Activated T-cell treated with anti-CD3 and anti-CD28 coated beads, Interleukin-2, amount 50 U/mL, for 72 hours (primary cell): ENCODE measurements at regions not wholly inside any gene's neighbourhood (a gene's known extent, or its start where the extent isn't known, plus 50 kb on each side); places are given as distances from the start of the nearest gene placed in this dataset.

Source experiments
- ATAC-seq, 2 donors: fragments of 150-1000 bp; cut with Tn5 transposase; replicated peaks in 1 of 2; 2 replicates each; pipeline ENCODE4 v1.10.0; 2021; ENCODE audit warnings: moderate library complexity in 2 of 2, mild to moderate bottlenecking in 1 of 2
- DNase-seq, 2 donors: peaks; one replicate each; pipeline ENCODE4 v3.0.0; 2021 to 2022; ENCODE audit warnings: mixed read lengths in 1 of 2
- H3K27ac Mint-ChIP-seq: one replicate; pipeline ENCODE4 v1.8.0; 2022; ENCODE audit warnings: mild to moderate bottlenecking, moderate library complexity, mixed read lengths
- H3K27me3 Mint-ChIP-seq: one replicate; pipeline ENCODE4 v1.8.0; 2022; ENCODE audit warnings: low read depth, mixed read lengths
- H3K36me3 Mint-ChIP-seq, 2 donors: one replicate each; pipeline ENCODE4 v1.8.0; 2022; ENCODE audit warnings: mixed read lengths in 2 of 2, mild to moderate bottlenecking in 1 of 2; ENCODE audit not compliant: insufficient read depth in 2 of 2
- H3K4me1 Mint-ChIP-seq: one replicate; pipeline ENCODE4 v1.8.0; 2022; ENCODE audit warnings: low read depth, mixed read lengths
- H3K4me3 Mint-ChIP-seq, 2 donors: one replicate each; pipeline ENCODE4 v1.8.0; 2022; ENCODE audit warnings: mild to moderate bottlenecking in 2 of 2, mixed read lengths in 2 of 2, moderate library complexity in 2 of 2
- H3K9me3 Mint-ChIP-seq, 2 donors: one replicate each; pipeline ENCODE4 v1.8.0; 2022; ENCODE audit warnings: mixed read lengths in 2 of 2

GRCh38 chr20:39190666-39191570 is 228.8 kb downstream of the DHX35 start:
- ATAC-seq, result no peak
- no peaks in the 10 kb centered on the region for H3K4me1 Mint-ChIP-seq
- peaks cover 11% of the 10 kb centered on the region for H3K27me3 Mint-ChIP-seq
- no peak overlapping the region for H3K27ac Mint-ChIP-seq
- DNase-seq, result no peak
- no peak overlapping the region for H3K4me3 Mint-ChIP-seq
- H3K9me3 Mint-ChIP-seq, result peaks cover 0 to 6% of the 10 kb centered on the region in 2 donors
- no peaks in the 10 kb centered on the region for H3K36me3 Mint-ChIP-seq

GRCh38 chr20:39188266-39188765 is 226.2 kb downstream of the DHX35 start:
- Mint-ChIP-seq H3K9me3 (peaks cover 2 to 6% of the 10 kb centered on the region in 2 donors), H3K4me1 (no peaks in the 10 kb centered on the region), H3K36me3 (no peaks in the 10 kb centered on the region), H3K27ac (no peak overlapping the region), H3K4me3 (no peak overlapping the region), H3K27me3 (peaks cover 5% of the 10 kb centered on the region)
- ATAC-seq (no peak), DNase-seq (no peak)

- peaks cover 2 to 6% of the 10 kb centered on the region in 2 donors for H3K9me3 Mint-ChIP-seq
These were observed 219.3 kb downstream of the DHX35 start for GRCh38 chr20:39181490-39181889.

GRCh38 chr20:39176457-39176856 is 214.3 kb downstream of the DHX35 start:
- peaks cover 0 to 2% of the 10 kb centered on the region in 2 donors for H3K9me3 Mint-ChIP-seq
- DNase-seq (no peak), ATAC-seq (no peak)
- H3K4me1 Mint-ChIP-seq, result no peaks in the 10 kb centered on the region
- peaks cover 10% of the 10 kb centered on the region for H3K27me3 Mint-ChIP-seq
- H3K4me3 Mint-ChIP-seq, result no peak overlapping the region
- H3K27ac Mint-ChIP-seq, result no peak overlapping the region
- no peaks in the 10 kb centered on the region for H3K36me3 Mint-ChIP-seq

More at GRCh38 chr20:39181490-39181889, 219.3 kb downstream of the DHX35 start:
- H3K27me3 Mint-ChIP-seq, result peaks cover 10% of the 10 kb centered on the region
- H3K36me3 Mint-ChIP-seq, result no peaks in the 10 kb centered on the region
- no peak overlapping the region for H3K4me3 Mint-ChIP-seq
- no peaks in the 10 kb centered on the region for H3K4me1 Mint-ChIP-seq
- no peak for ATAC-seq
- no peak for DNase-seq
- no peak overlapping the region for H3K27ac Mint-ChIP-seq

GRCh38 chr20:39170896-39171463 is 208.8 kb downstream of the DHX35 start:
- peaks cover 4 to 6% of the 10 kb centered on the region in 2 donors for H3K9me3 Mint-ChIP-seq

GRCh38 chr20:39165099-39165498 is 203.0 kb downstream of the DHX35 start:
- H3K9me3 Mint-ChIP-seq, result peaks cover 0 to 4% of the 10 kb centered on the region in 2 donors
- H3K4me3 Mint-ChIP-seq, result no peak overlapping the region
- DNase-seq (no peak), ATAC-seq (no peak)
- no peak overlapping the region for H3K27ac Mint-ChIP-seq
- H3K27me3 Mint-ChIP-seq, result peaks cover 17% of the 10 kb centered on the region
- H3K4me1 Mint-ChIP-seq, result no peaks in the 10 kb centered on the region
- no peaks in the 10 kb centered on the region for H3K36me3 Mint-ChIP-seq

More at GRCh38 chr20:39170896-39171463, 208.8 kb downstream of the DHX35 start:
- Mint-ChIP-seq H3K4me3 (no peak overlapping the region), H3K27ac (no peak overlapping the region), H3K4me1 (no peaks in the 10 kb centered on the region), H3K27me3 (peaks cover 7% of the 10 kb centered on the region), H3K36me3 (no peaks in the 10 kb centered on the region)
- no peak for ATAC-seq
- no peak for DNase-seq

- Mint-ChIP-seq H3K9me3 (peaks cover 0 to 4% of the 10 kb centered on the region in 2 donors), H3K27me3 (peaks cover 21% of the 10 kb centered on the region), H3K4me3 (no peak overlapping the region), H3K27ac (no peak overlapping the region), H3K4me1 (no peaks in the 10 kb centered on the region), H3K36me3 (no peaks in the 10 kb centered on the region)
- DNase-seq (no peak), ATAC-seq (no peak)
These were observed 202.5 kb downstream of the DHX35 start for GRCh38 chr20:39164642-39165041.

GRCh38 chr20:39163993-39164392 is 201.8 kb downstream of the DHX35 start:
- DNase-seq (no peak), ATAC-seq (no peak)
- Mint-ChIP-seq H3K9me3 (peaks cover 0 to 4% of the 10 kb centered on the region in 2 donors), H3K4me1 (no peaks in the 10 kb centered on the region), H3K36me3 (no peaks in the 10 kb centered on the region), H3K27ac (no peak overlapping the region), H3K4me3 (no peak overlapping the region), H3K27me3 (peaks cover 19% of the 10 kb centered on the region)

- H3K9me3 Mint-ChIP-seq, result peaks cover 0 to 4% of the 10 kb centered on the region in 2 donors
- H3K27ac Mint-ChIP-seq, result no peak overlapping the region
- H3K27me3 Mint-ChIP-seq, result peaks cover 27% of the 10 kb centered on the region
- ATAC-seq, result no peak
- no peaks in the 10 kb centered on the region for H3K4me1 Mint-ChIP-seq
- no peak overlapping the region for H3K4me3 Mint-ChIP-seq
- DNase-seq, result no peak
- no peaks in the 10 kb centered on the region for H3K36me3 Mint-ChIP-seq
These were observed 199.8 kb downstream of the DHX35 start for GRCh38 chr20:39161900-39162299.

GRCh38 chr20:39155971-39156370 is 193.8 kb downstream of the DHX35 start:
- Mint-ChIP-seq H3K36me3 (no peaks in the 10 kb centered on the region), H3K27ac (no peak overlapping the region), H3K9me3 (no peaks in the 10 kb centered on the region), H3K4me3 (no peak overlapping the region), H3K4me1 (no peaks in the 10 kb centered on the region), H3K27me3 (peaks cover 31% of the 10 kb centered on the region)
- no peak for ATAC-seq
- DNase-seq, result no peak

GRCh38 chr20:39152742-39153141 is 190.6 kb downstream of the DHX35 start:
- Mint-ChIP-seq H3K4me1 (no peaks in the 10 kb centered on the region), H3K27me3 (peaks cover 22% of the 10 kb centered on the region), H3K4me3 (no peak overlapping the region), H3K36me3 (no peaks in the 10 kb centered on the region), H3K9me3 (no peaks in the 10 kb centered on the region), H3K27ac (no peak overlapping the region)
- ATAC-seq (no peak), DNase-seq (no peak)

GRCh38 chr20:39152126-39152525 is 190.0 kb downstream of the DHX35 start:
- H3K4me1 Mint-ChIP-seq, result no peaks in the 10 kb centered on the region
- DNase-seq (no peak), ATAC-seq (no peak)

GRCh38 chr20:39150501-39150900 is 188.4 kb downstream of the DHX35 start:
- no peak for DNase-seq
- no peak overlapping the region for H3K27ac Mint-ChIP-seq
- ATAC-seq, result no peak
- H3K36me3 Mint-ChIP-seq, result no peaks in the 10 kb centered on the region
- peaks cover 9% of the 10 kb centered on the region for H3K27me3 Mint-ChIP-seq
- no peaks in the 10 kb centered on the region for H3K4me1 Mint-ChIP-seq
- no peak overlapping the region for H3K4me3 Mint-ChIP-seq
- no peaks in the 10 kb centered on the region for H3K9me3 Mint-ChIP-seq

More at GRCh38 chr20:39152126-39152525, 190.0 kb downstream of the DHX35 start:
- Mint-ChIP-seq H3K9me3 (no peaks in the 10 kb centered on the region), H3K27ac (no peak overlapping the region), H3K4me3 (no peak overlapping the region), H3K27me3 (peaks cover 20% of the 10 kb centered on the region), H3K36me3 (no peaks in the 10 kb centered on the region)
